Activated naive CD8-positive, alpha-beta T cell treated with anti-CD3 and anti-CD28 coated beads, Interleukin-2, amount 50 U/mL, for 16 hours (primary cell): ENCODE measurements at regions not wholly inside any gene's neighbourhood (a gene's known extent, or its start where the extent isn't known, plus 50 kb on each side); places are given as distances from the start of the nearest gene placed in this dataset.

Source experiments
- DNase-seq: peaks from one replicate; pipeline ENCODE4 v3.0.0-alpha.2; 2020; ENCODE audit warnings: low read depth, low spot score

GRCh38 chr7:21086688-21087087, 300.0 kb upstream of the SP8 start:
- DNase-seq: no peak

- no peak for DNase-seq
Observed at GRCh38 chr7:21089653-21090052, 303.0 kb upstream of the SP8 start.

- no peak for DNase-seq
Observed at GRCh38 chr7:21092766-21093702, 306.3 kb upstream of the SP8 start.

DNA sequence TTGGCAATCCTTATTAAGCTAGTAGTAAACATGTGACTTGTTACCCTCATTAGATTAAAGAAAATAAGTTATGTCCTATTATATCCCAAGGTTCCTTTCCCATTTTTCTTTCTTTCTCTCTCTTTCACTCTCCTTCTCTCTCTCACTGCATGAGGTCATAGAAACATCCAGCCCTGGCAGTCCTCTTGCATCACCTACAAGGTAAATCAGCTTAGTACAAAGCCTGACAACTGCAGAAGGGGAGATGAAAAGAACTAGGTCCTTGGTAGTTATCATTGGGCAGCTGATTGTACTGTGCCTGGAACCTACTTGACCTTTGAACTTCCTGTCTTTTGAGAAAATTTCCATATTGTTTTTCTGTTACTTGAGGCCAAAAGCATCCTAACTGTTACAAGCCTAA, 307.9 kb upstream of the SP8 start:
- no peak for DNase-seq

DNA sequence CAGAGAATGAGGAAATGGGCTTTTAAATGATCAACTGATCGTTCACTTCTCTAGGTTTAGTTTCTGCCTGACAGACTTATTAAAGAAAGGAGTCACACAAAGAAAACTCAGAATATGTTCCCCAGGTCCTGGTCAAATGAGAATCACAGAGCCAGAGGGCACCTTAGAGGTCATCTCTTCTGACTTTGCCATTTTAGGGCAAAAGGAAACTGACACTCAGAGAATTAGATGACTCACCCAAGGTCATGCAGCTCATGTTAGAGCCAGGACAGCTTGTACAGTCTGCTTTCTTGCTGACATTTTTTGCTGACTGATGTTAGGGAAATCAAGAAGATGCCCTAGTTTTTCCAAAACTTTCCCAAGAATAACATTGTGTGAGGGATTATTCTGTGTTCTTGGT, 312.7 kb upstream of the SP8 start:
- no peak for DNase-seq

DNA sequence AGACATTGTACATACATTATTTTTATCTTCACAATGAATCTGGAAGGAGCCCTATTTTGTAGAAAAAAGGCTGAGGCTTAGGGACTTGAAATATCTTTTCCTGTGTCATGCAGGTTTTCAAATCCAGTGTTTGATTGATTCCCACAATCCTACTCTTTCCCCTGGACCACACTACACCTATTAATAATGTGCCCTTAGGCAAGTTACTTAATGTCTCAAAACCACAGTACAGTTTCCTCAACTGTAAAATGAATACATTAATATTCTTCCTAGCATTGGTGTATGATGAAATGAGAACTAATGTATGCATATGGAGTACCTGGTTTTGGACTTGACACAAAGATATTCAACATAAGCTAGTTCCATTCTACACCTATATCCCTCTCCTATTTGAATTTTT, 313.3 kb upstream of the SP8 start:
- no peak for DNase-seq

DNA sequence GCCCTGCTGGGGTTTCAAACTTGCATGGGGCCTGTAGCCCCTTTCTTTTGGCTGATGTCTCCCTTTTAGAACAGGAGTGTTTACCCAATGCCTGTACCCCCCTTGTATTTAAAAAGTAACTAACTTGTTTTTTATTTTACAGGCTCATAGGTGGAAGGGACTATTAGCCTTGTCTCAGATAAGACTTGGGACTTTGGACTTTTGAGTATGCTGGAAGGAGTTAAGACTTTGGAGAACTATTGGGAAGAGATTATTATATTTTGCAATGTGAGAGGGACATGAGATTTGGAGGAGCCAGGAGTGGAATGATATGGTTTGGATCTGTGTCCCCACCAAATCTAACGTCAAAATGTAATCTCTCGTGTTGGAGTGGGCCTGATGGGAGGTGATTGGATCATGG, 314.9 kb upstream of the SP8 start:
- DNase-seq: no peak

GRCh38 chr7:21103426-21104123, 316.9 kb upstream of the SP8 start:
- DNase-seq: no peak

- DNase-seq: no peak
Observed at GRCh38 chr7:21104124-21104500, 317.4 kb upstream of the SP8 start.

DNA sequence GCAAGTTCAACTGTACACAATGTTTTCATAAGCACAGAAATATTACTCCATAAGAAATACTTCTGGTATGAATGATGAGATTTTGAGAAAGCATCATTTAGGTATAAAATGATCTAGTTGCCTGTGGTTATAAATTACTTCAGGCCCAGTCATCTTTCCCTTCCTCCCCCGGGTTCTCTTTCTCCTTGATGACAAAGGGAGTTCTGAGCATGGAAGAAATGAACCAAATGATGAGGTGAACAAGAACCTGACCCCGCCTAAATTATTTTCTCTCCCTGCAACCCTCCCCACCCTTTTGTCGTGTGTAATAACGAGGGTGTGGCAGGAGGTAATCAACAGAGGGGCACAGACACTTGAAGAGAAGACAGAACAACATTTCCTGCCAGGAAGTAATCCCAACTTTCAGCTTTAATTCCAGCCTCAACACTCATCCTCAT, 319.6 kb upstream of the SP8 start:
- no peak for DNase-seq

- no peak for DNase-seq
Observed at GRCh38 chr7:21107101-21107500, 320.4 kb upstream of the SP8 start.

DNA sequence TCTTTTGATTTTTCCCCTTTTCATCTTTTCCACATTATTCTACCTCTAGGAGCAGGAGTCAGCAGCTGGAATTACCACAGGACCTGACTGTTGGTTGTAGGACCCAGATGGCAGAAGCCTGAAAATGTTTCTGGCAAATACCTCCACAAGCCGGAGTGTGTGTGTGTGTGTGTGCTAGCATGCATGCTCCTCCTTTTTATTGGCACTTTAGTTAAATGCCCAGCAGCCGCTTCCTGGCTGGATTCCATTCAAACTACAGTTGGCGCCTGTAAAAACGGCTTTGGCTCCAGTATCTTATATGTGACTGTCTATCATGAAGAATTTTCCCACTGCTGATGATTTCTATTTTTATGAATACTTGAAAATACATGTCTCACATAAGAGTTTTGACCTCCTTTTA, 319.7 kb upstream of the SP4 start:
- DNase-seq: no peak

DNA sequence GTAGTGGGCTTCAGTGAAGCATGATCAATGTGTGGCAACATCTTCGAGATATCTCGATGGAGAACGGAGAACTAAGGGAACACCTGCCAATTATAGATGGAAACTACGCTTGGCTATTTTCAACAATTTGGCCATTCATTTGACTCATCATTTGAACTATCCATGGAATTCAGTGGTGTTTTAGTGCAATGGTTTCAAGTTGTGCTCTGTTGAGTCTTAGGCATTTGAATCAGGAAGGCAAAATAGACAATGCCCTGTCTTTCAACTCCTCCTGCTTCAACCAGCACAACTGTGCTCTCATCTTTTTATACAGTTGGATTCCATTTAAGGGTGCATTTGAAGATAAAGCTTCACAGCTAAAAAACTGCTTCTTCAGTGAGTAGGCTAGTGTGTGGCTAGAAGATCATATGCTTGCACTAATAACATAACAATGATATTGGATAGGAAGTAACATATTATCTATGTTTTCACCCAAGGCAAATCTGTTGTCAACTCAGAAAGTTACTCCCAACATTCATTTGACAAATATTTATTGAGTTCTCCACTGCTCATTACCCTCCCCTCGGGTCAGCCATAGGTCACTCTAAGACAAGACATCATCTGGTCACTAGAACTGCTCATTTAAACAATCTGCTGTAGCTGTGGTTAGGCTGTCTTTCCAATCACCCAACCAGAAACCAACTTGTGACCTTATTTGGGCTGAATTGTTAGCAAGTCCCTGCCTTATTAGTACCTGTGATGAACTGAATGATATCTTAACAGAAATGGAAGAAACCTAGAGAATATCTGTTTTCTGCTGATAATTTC, 314.1 kb upstream of the SP4 start:
- DNase-seq: no peak

DNA sequence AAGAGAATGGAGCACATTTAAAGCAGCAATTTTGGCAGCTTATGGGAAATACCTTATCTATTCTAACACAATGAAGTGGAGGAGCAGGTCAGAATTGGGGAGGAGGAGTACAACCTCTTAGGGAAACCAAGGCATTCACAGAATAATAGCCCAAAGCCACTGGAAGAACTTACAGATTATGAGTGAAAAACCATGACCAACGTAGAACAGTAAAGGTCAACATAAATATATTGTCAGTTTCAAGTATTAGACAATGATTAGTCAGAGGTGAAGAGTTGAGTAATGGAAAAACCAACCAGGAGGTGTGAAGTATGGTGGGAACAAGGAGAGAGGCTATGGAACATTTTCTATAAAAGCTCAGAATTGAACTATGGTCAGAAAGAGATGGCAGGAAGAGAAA, 304.3 kb upstream of the SP4 start:
- no peak for DNase-seq

DNA sequence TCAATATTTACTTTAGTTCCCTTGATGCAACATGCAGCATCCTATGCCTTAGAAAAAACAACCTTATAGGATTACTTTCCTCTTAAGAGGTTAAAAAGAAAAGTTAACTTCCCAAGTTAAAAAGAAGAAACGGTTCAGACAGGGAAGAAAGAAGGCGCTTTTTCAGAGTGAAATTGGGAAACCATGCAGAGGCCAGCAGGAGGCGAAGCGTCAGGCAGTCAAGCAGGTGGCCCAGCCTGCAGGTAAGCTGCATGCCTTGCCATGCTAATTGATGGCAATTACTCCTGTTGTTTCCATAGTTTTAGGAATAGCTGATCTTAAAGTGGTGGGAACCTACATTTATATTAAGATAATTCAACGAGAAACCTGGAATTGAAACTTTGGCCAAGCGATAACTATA, 302.6 kb upstream of the SP4 start:
- DNase-seq: no peak

GRCh38 chr7:21128062-21128817, 299.6 kb upstream of the SP4 start:
- no peak for DNase-seq

- DNase-seq: no peak
Observed at GRCh38 chr7:21131897-21132296, 296.0 kb upstream of the SP4 start.

DNA sequence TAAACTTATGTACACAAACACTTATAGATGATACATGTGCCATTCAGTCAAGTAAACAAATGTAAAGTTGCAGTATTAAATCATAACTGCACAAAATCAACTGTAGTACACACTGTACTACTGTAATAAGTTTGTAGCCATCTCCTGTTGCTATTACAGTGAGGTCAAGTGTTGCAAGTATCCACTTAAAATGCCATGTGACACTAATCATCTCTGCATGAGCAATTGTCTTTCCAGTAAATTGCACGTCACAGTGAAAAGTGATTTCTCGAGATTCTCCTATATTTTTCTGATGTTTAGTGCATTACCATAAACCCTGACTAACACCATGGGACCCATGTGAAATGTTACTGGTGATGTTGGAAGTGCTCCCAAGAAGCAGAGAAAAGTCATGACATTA, 293.3 kb upstream of the SP4 start:
- no peak for DNase-seq

- no peak for DNase-seq
Observed at GRCh38 chr7:21135437-21135836, 292.4 kb upstream of the SP4 start.

- no peak for DNase-seq
Observed at GRCh38 chr7:21137640-21138039, 290.2 kb upstream of the SP4 start.

- no peak for DNase-seq
Observed at GRCh38 chr7:21140622-21141021, 287.3 kb upstream of the SP4 start.

- no peak for DNase-seq
Observed at GRCh38 chr7:21141476-21141875, 286.4 kb upstream of the SP4 start.
